ENCODE measurements at regions not wholly inside any gene's neighbourhood (a gene's known extent, or its start where the extent isn't known, plus 50 kb on each side); places are given as distances from the start of the nearest gene placed in this dataset.

DNA sequence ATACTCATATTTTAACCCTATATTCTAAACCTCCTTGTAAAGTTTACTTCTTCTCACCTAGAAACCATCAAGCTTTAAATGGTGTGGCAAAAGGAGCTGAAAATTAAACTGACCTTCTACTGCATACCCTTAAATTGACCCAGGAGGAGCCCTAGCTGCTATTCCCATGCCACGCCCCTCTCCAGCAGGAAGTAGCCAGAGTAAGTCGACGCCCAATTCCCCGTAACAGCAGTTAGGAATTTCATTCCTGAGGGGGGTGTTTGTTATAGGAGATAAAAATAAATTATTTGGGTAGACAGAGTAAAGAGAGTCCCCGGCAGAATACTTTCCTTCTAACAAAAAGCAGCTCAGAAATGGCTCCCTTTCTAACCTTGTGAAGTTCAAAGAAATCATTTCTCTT, 111.8 kb upstream of the FAM174A start (continued):
- no peak for TF ChIP-seq CSDC2 (CRISPR knock-in tag; IDR thresholded peaks at IDR 0.05)

DNA sequence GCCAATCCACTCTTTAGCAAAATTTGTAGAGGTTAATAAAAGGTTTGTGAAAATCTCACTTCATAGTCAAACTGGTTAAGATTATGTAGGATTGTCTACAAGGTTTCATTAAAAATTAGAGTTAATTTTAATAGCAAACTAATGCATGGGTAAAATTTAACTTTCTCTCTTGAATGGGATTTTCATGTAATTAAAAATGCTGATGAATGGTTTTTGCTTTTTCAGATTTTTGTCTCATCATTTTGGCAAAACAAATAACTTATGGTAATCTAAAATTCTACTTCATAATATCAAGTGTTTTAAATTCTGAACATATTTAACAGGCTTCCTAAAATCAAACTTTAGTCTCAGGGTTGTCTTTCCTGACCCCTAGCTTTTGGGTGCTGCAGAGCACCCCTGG, 113.8 kb upstream of the FAM174A start:
- no peak for ATAC-seq
- TF ChIP-seq TCF4 (CRISPR knock-in tag; IDR thresholded peaks at IDR 0.05; ENCODE audit: borderline replicate concordance) (no peak), ESRRG (CRISPR knock-in tag; IDR thresholded peaks at IDR 0.05) (no peak), ISL1 (CRISPR knock-in tag; IDR thresholded peaks at IDR 0.05) (no peak), ZFP30 (CRISPR knock-in tag; IDR thresholded peaks at IDR 0.05) (no peak), ZNF565 (CRISPR knock-in tag; conservative IDR thresholded peaks at IDR 0.05; ENCODE audit: low read depth) (no peak), OSR1 (CRISPR knock-in tag; IDR thresholded peaks at IDR 0.05) (no peak)
- TF ChIP-seq, protein P1, sequence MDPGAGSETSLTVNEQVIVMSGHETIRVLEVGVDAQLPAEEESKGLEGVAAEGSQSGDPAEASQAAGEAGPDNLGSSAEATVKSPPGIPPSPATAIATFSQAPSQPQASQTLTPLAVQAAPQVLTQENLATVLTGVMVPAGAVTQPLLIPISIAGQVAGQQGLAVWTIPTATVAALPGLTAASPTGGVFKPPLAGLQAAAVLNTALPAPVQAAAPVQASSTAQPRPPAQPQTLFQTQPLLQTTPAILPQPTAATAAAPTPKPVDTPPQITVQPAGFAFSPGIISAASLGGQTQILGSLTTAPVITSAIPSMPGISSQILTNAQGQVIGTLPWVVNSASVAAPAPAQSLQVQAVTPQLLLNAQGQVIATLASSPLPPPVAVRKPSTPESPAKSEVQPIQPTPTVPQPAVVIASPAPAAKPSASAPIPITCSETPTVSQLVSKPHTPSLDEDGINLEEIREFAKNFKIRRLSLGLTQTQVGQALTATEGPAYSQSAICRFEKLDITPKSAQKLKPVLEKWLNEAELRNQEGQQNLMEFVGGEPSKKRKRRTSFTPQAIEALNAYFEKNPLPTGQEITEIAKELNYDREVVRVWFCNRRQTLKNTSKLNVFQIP (CRISPR knock-in tag; IDR thresholded peaks at IDR 0.05; ENCODE audit: borderline replicate concordance, low read depth) = no peak
- TF ChIP-seq, protein P2, sequence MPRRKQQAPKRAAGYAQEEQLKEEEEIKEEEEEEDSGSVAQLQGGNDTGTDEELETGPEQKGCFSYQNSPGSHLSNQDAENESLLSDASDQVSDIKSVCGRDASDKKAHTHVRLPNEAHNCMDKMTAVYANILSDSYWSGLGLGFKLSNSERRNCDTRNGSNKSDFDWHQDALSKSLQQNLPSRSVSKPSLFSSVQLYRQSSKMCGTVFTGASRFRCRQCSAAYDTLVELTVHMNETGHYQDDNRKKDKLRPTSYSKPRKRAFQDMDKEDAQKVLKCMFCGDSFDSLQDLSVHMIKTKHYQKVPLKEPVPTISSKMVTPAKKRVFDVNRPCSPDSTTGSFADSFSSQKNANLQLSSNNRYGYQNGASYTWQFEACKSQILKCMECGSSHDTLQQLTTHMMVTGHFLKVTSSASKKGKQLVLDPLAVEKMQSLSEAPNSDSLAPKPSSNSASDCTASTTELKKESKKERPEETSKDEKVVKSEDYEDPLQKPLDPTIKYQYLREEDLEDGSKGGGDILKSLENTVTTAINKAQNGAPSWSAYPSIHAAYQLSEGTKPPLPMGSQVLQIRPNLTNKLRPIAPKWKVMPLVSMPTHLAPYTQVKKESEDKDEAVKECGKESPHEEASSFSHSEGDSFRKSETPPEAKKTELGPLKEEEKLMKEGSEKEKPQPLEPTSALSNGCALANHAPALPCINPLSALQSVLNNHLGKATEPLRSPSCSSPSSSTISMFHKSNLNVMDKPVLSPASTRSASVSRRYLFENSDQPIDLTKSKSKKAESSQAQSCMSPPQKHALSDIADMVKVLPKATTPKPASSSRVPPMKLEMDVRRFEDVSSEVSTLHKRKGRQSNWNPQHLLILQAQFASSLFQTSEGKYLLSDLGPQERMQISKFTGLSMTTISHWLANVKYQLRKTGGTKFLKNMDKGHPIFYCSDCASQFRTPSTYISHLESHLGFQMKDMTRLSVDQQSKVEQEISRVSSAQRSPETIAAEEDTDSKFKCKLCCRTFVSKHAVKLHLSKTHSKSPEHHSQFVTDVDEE (CRISPR knock-in tag; IDR thresholded peaks at IDR 0.05) = no peak

DNA sequence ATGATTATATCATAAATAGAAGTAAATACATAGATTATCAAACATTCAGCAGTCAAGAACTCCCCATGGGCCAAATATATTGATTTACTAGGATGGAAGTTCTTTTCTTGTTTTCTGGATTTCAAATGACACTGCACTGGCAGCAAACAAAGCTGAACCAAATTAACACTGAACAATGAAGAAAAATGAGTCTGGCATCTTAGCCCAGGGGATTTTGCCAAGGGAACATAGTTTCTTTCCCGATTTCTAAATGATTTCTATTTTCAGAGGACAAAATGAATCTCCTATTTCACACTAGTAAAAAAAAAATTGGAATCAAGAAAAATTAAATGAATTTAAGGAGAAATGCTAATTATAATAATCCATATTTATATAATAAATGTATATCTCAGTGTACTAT, 116.9 kb upstream of the FAM174A start:
- no peak for TF ChIP-seq ZNF8 (CRISPR knock-in tag; IDR thresholded peaks at IDR 0.05)
- TF ChIP-seq TOX (CRISPR knock-in tag; IDR thresholded peaks at IDR 0.05; ENCODE audit: borderline replicate concordance) = no peak
- no peak for TF ChIP-seq GLIS3 (CRISPR knock-in tag; IDR thresholded peaks at IDR 0.05)
- TF ChIP-seq ZFP3 (CRISPR knock-in tag; IDR thresholded peaks at IDR 0.05) = no peak
- TF ChIP-seq, protein P3, sequence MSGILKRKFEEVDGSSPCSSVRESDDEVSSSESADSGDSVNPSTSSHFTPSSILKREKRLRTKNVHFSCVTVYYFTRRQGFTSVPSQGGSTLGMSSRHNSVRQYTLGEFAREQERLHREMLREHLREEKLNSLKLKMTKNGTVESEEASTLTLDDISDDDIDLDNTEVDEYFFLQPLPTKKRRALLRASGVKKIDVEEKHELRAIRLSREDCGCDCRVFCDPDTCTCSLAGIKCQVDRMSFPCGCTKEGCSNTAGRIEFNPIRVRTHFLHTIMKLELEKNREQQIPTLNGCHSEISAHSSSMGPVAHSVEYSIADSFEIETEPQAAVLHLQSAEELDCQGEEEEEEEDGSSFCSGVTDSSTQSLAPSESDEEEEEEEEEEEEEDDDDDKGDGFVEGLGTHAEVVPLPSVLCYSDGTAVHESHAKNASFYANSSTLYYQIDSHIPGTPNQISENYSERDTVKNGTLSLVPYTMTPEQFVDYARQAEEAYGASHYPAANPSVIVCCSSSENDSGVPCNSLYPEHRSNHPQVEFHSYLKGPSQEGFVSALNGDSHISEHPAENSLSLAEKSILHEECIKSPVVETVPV (CRISPR knock-in tag; IDR thresholded peaks at IDR 0.05) = no peak
- TF ChIP-seq SNAI2 (CRISPR knock-in tag; IDR thresholded peaks at IDR 0.05) = no peak
- no peak for TF ChIP-seq ARNTL (CRISPR knock-in tag; IDR thresholded peaks at IDR 0.05; ENCODE audit: borderline replicate concordance, low read depth)
- TF ChIP-seq PPARA (CRISPR knock-in tag; IDR thresholded peaks at IDR 0.05; ENCODE audit: borderline replicate concordance) = no peak
- TF ChIP-seq TCF4 (CRISPR knock-in tag; IDR thresholded peaks at IDR 0.05; ENCODE audit: borderline replicate concordance) = no peak
- TF ChIP-seq ZNF70 (CRISPR knock-in tag; IDR thresholded peaks at IDR 0.05) = no peak
- no peak for TF ChIP-seq ESRRG (CRISPR knock-in tag; IDR thresholded peaks at IDR 0.05)
- TF ChIP-seq OSR1 (CRISPR knock-in tag; IDR thresholded peaks at IDR 0.05) = no peak
- TF ChIP-seq, protein P1 (CRISPR knock-in tag; IDR thresholded peaks at IDR 0.05; ENCODE audit: borderline replicate concordance, low read depth) = no peak
- no peak for TF ChIP-seq ISL1 (CRISPR knock-in tag; IDR thresholded peaks at IDR 0.05)
- TF ChIP-seq, protein P4, sequence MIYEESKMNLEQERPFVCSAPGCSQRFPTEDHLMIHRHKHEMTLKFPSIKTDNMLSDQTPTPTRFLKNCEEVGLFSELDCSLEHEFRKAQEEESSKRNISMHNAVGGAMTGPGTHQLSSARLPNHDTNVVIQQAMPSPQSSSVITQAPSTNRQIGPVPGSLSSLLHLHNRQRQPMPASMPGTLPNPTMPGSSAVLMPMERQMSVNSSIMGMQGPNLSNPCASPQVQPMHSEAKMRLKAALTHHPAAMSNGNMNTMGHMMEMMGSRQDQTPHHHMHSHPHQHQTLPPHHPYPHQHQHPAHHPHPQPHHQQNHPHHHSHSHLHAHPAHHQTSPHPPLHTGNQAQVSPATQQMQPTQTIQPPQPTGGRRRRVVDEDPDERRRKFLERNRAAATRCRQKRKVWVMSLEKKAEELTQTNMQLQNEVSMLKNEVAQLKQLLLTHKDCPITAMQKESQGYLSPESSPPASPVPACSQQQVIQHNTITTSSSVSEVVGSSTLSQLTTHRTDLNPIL (CRISPR knock-in tag; IDR thresholded peaks at IDR 0.05; ENCODE audit: low read depth) = no peak
- TF ChIP-seq CSDC2 (CRISPR knock-in tag; IDR thresholded peaks at IDR 0.05) = no peak
- no peak for ATAC-seq

DNA sequence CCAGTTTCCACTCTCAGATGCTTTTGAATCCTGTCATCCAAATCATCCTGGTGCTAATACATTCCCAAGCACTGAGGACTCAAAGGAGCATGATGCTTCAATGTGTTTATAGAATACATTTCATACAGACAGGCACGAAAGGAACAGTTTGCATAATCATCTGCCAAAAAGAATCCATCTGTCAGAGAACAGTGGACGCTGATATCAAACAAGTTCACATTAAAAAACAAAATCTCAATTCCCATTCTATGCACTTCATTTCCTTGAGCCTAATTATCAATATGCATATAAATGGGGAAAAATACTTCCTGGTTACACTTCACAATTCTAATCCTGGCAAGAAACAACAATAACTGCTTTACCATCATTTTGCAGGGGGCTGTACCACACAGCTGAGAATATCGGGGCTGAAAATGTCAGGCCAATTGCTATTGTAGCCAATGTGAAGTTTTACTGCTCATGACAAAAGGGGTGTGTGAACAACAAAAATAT, 125.5 kb upstream of the FAM174A start:
- TF ChIP-seq, protein P3 (CRISPR knock-in tag; IDR thresholded peaks at IDR 0.05) = no peak
- TF ChIP-seq GLIS3 (CRISPR knock-in tag; IDR thresholded peaks at IDR 0.05) (no peak), PPARA (CRISPR knock-in tag; IDR thresholded peaks at IDR 0.05; ENCODE audit: borderline replicate concordance) (no peak), TOX (CRISPR knock-in tag; IDR thresholded peaks at IDR 0.05; ENCODE audit: borderline replicate concordance) (no peak), ZNF8 (CRISPR knock-in tag; IDR thresholded peaks at IDR 0.05) (no peak), RARB (CRISPR knock-in tag; IDR thresholded peaks at IDR 0.05) (no peak)
- TF ChIP-seq, protein P1 (CRISPR knock-in tag; IDR thresholded peaks at IDR 0.05; ENCODE audit: borderline replicate concordance, low read depth) = no peak
- no peak for ATAC-seq

All from SK-N-SH treated with all-trans-retinoic acid at 6 μM for 48 hours (cell line).